Tongue (tissue), 1 donor: ENCODE measurements at regions not wholly inside any gene's neighbourhood (a gene's known extent, or its start where the extent isn't known, plus 50 kb on each side); places are given as distances from the start of the nearest gene placed in this dataset.
"Not testable (repeated sequence)": the region's sequence is repeated elsewhere in the genome, so short reads cannot be mapped to it uniquely, and the experiment has no call there.

Source experiments
- DNase-seq: peaks from one replicate; pipeline ENCODE4 v3.0.0-alpha.2; 2015

DNA sequence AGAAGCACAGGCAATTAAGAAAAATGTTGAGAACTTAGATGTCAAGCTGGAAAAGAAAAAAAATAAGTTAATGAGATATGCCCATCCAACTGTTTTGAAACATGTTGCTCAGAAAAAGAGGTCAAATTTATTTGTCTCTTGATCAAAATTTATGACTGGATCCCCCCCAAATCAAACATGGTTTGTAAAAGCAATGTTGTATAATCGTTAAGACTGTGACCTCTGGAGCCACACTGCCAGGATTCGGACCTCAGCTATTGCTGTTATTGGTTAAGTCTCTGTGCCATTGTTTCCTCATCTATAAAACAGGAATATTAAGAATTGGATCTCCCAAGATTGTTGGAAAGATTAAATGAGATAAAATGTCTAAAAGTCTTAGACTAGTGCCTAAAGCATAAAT lies 51.9 kb upstream of the LRRK2 start:
- DNase-seq: no peak

DNA sequence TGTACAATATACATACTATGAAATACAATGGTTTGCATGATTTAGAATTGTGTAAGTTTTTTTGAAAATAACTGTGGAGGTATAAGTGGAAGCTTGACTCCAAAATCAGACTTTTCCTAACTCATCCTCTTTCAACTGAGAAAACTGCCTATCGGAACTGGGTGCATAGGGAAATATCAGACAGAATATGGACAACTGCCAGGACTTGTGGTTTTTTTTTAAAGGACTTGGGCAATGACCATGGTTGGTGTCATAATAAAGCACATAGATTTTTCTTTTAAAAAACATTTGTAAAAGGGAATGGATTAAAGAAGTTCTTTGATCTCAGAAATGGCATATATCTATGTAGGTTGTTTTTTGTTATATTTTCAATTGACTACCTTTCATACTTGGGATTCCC lies 53.3 kb upstream of the LRRK2 start:
- no peak for DNase-seq

DNA sequence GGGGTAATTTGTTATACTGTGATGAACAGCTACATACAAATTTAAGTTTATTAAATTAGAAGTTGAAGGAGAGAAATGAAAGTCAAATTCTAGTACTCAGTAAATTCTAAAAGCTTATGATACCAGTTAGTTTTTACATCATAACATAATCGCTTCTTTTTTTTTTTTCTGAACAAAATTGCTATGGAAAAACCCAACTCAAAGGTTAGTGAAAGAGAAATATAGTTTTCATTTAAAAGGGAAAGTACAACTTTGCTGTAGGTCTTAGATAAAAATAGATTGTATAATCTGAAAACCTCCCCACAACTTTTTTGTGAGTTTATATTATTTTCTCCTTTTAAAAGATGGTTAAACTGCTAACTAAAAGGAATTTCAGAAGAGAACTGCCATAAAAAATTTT lies 53.7 kb upstream of the LRRK2 start:
- DNase-seq: no peak

DNA sequence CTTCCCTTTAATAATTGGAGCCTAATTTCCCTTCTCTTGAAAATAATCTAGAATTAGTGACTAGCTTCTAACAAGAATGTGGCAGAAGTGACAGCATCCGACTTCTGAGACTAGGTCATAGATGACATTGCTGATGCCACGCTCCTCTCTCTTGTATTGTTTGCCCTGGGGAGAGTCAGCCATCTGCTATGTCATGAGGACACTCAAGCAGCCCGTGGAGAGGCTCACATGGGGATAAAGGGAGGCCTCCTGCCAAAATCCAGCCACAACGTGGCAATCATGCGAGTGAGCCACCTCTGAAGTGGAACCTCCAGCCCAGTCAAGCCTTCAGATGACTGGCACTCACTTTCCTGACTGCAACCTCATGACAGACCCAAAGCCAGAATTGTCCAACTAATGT lies 54.2 kb upstream of the LRRK2 start:
- no peak for DNase-seq

DNA sequence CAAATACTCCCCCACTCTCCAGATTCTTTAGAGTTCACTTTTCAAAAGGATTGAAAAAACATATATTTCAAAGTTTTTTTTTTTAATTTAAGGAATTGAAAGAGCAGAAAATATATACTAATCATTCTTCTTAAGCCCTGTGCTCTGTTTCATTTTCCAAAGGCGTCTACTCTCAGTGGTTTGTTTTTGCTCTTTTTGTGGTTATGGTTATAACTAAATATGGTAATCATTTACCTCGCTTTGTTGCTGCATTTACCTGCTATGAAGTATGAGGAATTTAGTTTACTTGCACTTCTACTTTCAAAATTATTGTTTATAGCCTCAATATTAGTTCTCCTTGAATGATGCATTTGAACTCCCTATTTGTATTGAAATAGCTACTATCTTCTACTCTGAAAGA lies 55.9 kb upstream of the LRRK2 start:
- DNase-seq: no peak

GRCh38 chr12:40168419-40168818 lies 56.4 kb upstream of the LRRK2 start:
- DNase-seq: not testable (repeated sequence)

DNA sequence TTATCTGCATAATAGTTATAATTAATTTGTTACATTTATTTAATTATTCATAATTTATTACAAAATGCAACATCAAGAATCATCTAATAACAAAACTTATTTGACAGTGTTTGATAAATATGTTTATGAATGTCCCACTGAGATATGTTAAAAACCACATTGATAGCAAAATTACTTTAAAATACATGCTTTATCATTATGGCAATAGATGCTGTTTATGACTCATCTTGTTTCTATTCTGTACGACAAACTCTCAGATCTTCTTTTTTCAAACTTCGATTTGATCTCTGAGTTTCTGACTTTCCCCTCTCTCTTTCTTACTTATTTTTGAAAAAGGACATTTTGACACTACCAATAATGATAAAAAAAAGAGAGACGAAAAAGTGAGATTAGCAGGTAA lies 56.8 kb upstream of the LRRK2 start:
- no peak for DNase-seq

DNA sequence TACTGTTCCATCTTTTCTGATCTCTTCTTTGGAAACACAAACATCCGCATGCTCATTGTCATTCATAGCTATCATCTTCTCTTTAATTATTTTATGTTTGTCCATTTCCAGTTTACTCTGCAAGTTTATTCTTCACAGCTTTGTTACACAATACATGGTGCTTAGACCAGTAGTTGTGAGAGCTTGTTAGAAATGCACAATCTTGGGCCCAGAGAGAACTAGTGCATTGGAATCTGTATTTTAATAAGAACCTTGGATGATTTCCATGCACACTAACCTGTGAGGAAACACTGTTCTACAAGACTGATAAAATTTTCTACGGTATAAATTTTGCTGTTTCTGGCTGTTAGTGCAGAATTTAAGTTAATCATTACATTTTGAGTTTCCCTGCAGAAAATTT lies 59.3 kb upstream of the SLC2A13 start:
- no peak for DNase-seq

- DNase-seq: no peak
Measured at GRCh38 chr12:40164034-40164433, 58.2 kb upstream of the SLC2A13 start.

DNA sequence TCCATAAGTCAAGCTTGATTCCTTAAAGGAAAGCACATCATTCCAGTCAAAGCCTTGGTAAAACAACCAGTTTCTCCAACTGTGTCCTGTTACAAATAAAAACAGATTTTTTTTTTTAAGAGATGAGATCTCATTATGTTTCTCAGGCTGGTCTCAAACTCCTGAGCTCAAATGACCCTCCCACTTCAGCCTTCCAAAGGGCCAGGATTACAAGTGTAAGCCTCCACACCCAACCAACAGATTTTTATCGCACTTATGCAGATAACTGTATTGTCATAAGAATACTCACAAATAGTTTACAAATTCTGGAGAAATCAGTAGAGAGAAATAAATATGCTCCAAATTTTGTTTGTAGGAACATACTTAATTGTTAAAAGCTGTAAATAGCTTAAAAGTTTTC lies 56.2 kb upstream of the SLC2A13 start:
- no peak for DNase-seq

- no peak for DNase-seq
Measured at GRCh38 chr12:40158592-40159111, 52.8 kb upstream of the SLC2A13 start.

DNA sequence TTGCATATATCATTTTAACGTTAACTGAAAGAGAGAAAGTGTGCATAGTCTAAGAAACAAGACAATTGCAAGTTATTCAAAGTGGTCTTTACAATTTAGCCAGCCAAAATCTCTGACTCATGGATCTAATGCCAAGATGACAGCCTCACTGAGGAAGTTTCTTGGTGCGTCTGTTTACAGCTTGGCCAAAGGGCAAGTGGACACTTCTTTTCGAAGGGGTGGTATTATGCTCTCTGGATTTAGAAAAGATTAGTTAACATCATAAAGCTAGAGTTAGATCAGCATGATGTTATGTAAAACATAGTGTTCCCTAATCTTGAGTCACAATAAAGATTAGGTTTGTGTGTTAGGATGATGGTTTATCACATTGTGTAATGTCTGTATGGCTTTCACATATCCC lies 51.5 kb upstream of the SLC2A13 start:
- DNase-seq: no peak

DNA sequence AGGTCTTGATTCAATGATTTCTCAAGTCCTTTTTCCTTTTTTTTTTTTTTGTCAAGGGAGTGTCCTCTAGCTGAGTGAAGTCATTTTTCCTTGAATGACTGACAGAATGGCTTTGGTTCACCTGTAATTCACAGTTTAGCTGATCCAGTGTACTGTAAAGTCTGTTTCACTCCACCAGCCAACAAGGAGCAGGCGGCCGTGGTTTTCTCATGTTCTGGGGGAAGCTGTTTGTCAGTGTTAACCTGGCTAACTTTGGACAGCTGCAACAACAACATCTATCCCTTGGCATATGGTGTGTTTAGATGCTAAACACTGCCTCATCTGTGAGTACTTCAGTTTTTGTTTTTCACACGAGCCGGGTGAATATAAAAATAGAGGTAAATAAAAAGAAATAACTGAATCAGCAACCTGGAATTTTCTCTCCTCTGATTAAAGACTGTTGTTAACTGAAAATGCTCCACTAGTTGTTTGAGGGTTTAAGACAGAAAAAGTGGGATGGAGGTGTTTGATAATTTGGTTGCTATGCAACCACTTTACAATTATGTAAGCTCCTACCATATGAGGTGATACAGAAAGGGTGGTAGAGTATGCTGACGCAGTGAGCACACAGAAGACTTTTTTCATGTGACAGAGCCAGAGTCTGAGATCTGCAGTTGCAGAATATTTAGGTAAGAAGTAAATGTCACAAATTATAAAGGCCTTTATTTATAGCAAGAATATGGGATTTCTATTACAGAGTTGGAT lies 50.3 kb upstream of the SLC2A13 start:
- DNase-seq: peak; percentile 16
